ENCODE measurements at regions not wholly inside any gene's neighbourhood (a gene's known extent, or its start where the extent isn't known, plus 50 kb on each side); places are given as distances from the start of the nearest gene placed in this dataset.
"Not testable (repeated sequence)": the region's sequence is repeated elsewhere in the genome, so short reads cannot be mapped to it uniquely, and the experiment has no call there.

GRCh38 chr1:245061808-245062207 lies 93.0 kb upstream of the KIF26B start:
- DNase-seq: not testable (repeated sequence)

GRCh38 chr1:245060684-245061374 lies 94.0 kb upstream of the KIF26B start:
- no peak for DNase-seq

GRCh38 chr1:245059806-245060424 lies 94.9 kb upstream of the KIF26B start:
- no peak for DNase-seq

GRCh38 chr1:245058882-245059281 lies 95.9 kb upstream of the KIF26B start:
- no peak for DNase-seq

GRCh38 chr1:245058436-245058835 lies 96.3 kb upstream of the KIF26B start:
- no peak for DNase-seq

GRCh38 chr1:245056913-245057312 lies 97.9 kb upstream of the KIF26B start:
- DNase-seq: no peak

GRCh38 chr1:245056296-245056695 lies 98.5 kb upstream of the KIF26B start:
- not testable (repeated sequence) for DNase-seq

GRCh38 chr1:245055752-245056151 lies 99.0 kb upstream of the KIF26B start:
- no peak for DNase-seq

GRCh38 chr1:245054507-245055270 lies 100.1 kb upstream of the KIF26B start:
- no peak for DNase-seq

GRCh38 chr1:245054105-245054504 lies 100.7 kb upstream of the KIF26B start:
- DNase-seq: no peak

GRCh38 chr1:245052258-245052657 lies 102.5 kb upstream of the KIF26B start:
- DNase-seq: no peak

GRCh38 chr1:245051349-245052221 lies 103.2 kb upstream of the KIF26B start:
- DNase-seq: no peak

GRCh38 chr1:245046769-245047168 lies 108.0 kb upstream of the KIF26B start:
- no peak for DNase-seq

- no peak for DNase-seq
These were observed 108.5 kb upstream of the KIF26B start for GRCh38 chr1:245046315-245046714.

GRCh38 chr1:245045087-245045881 lies 109.5 kb upstream of the KIF26B start:
- DNase-seq: no peak

GRCh38 chr1:245043611-245043940 lies 111.2 kb upstream of the KIF26B start:
- no peak for DNase-seq

- no peak for DNase-seq
These were observed 113.6 kb upstream of the KIF26B start for GRCh38 chr1:245041058-245041698.

- no peak for DNase-seq
These were observed 115.6 kb upstream of the KIF26B start for GRCh38 chr1:245039196-245039595.

- DNase-seq: no peak
These were observed 118.7 kb upstream of the KIF26B start for GRCh38 chr1:245036102-245036501.

- no peak for DNase-seq
These were observed 123.7 kb upstream of the KIF26B start for GRCh38 chr1:245031041-245031440.

GRCh38 chr1:245026247-245026646 lies 128.5 kb upstream of the KIF26B start:
- no peak for DNase-seq

- no peak for DNase-seq
These were observed 129.3 kb upstream of the KIF26B start for GRCh38 chr1:245025525-245025924.

Measured in activated gamma-delta T cell (primary cell).